Retinal pigment epithelial cell (primary cell): ENCODE measurements at regions not wholly inside any gene's neighbourhood (a gene's known extent, or its start where the extent isn't known, plus 50 kb on each side); places are given as distances from the start of the nearest gene placed in this dataset.

ENCODE experiments used
- DNase-seq: peaks from one replicate; pipeline ENCODE4 v3.0.0-alpha.2; 2010; ENCODE audit warnings: low read depth
- H3K4me3 ChIP-seq: 2 replicates; pipeline ENCODE4 v1.5.1; 2011; ENCODE audit warnings: mild to moderate bottlenecking, low read length, control low read depth, moderate library complexity
- TF ChIP-seq, protein P1 (sequence below): conservative IDR thresholded peaks from 2 replicates; pipeline ENCODE4 v1.5.1; 2011; ENCODE audit warnings: low read depth, low read length, control low read depth, inconsistent platforms

DNA sequence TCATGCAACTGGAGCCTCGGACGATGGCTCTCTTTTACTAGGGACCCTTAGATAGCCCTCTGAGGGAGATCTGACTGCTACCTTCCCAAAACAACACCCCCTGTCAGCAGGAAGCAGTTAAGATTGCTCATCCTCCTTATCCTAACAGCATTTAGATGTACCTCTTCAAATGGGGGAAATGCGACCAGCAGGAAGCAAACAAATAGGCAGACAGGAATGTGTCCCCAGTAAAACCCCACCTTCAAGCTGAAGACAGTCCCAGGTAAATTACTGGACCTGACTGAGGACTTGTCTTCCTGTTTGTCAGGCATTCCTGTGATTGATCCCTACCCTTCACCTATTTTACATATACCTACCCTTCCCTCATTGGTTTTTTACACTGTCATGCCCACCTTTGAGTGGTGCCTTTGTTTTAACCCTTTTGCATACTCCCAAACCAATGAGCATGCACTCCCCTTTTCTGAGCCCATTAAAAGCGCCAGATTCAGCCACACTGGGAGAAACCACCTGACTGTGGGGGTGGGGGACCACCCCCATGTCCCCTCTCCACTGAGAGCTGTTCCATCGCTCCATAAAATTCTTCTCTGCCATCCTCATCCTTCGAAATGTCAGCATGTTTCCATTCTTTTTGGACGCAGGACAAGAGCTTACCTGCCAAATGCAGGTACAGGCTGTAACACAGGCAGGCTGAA lies 954.0 kb upstream of the CDH6 start:
- H3K4me3 ChIP-seq: no peak overlapping the region
- no peak for DNase-seq
- TF ChIP-seq, protein P1, sequence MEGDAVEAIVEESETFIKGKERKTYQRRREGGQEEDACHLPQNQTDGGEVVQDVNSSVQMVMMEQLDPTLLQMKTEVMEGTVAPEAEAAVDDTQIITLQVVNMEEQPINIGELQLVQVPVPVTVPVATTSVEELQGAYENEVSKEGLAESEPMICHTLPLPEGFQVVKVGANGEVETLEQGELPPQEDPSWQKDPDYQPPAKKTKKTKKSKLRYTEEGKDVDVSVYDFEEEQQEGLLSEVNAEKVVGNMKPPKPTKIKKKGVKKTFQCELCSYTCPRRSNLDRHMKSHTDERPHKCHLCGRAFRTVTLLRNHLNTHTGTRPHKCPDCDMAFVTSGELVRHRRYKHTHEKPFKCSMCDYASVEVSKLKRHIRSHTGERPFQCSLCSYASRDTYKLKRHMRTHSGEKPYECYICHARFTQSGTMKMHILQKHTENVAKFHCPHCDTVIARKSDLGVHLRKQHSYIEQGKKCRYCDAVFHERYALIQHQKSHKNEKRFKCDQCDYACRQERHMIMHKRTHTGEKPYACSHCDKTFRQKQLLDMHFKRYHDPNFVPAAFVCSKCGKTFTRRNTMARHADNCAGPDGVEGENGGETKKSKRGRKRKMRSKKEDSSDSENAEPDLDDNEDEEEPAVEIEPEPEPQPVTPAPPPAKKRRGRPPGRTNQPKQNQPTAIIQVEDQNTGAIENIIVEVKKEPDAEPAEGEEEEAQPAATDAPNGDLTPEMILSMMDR: no peak

DNA sequence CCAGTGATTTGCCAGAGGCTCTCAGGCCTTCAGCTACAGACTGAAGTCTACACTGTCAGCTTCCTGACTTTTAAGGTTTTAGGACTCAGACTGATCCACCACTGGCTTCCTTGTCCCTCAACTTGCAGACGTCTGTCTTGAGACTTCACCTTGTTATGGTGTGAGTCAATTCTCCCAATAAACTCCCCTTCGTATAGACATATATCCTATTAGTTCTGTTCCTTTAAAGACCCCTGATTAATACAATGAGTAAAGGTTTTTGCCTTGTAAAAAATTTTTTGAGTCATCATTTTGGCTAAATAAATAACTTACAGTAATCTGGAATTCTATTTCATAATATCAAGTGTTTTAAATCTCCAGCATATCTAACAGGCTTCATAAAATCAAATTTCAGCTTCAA lies 956.3 kb upstream of the CDH6 start:
- no peak for DNase-seq
- H3K4me3 ChIP-seq: no peak overlapping the region
- TF ChIP-seq, protein P1: no peak

GRCh38 chr5:30209755-30210154 lies 983.7 kb upstream of the CDH6 start:
- DNase-seq: no peak
- H3K4me3 ChIP-seq: no peak overlapping the region
- TF ChIP-seq, protein P1: no peak

- TF ChIP-seq, protein P1: no peak
- no peak for DNase-seq
- H3K4me3 ChIP-seq: no peak overlapping the region
Observed at GRCh38 chr5:30197662-30198061, 995.8 kb upstream of the CDH6 start.

- H3K4me3 ChIP-seq: no peak overlapping the region
- TF ChIP-seq, protein P1: no peak
- DNase-seq: no peak
Observed at GRCh38 chr5:30195036-30195435, 998.5 kb upstream of the CDH6 start.

GRCh38 chr5:30194595-30194994 lies 998.9 kb upstream of the CDH6 start:
- no peak overlapping the region for H3K4me3 ChIP-seq
- TF ChIP-seq, protein P1: no peak
- no peak for DNase-seq

- H3K4me3 ChIP-seq: no peak overlapping the region
- TF ChIP-seq, protein P1: no peak
- DNase-seq: no peak
Observed at GRCh38 chr5:30183795-30184194, 1009.7 kb upstream of the CDH6 start.
